Brain microvascular endothelial cell (primary cell): ENCODE measurements at regions not wholly inside any gene's neighbourhood (a gene's known extent, or its start where the extent isn't known, plus 50 kb on each side); places are given as distances from the start of the nearest gene placed in this dataset.

Source experiments
- DNase-seq: peaks from one replicate; pipeline ENCODE4 v3.0.0-alpha.2; 2020
- H3K27ac ChIP-seq: fragments of 250-450 bp; sonication (Bioruptor Pico); 2 replicates; pipeline ENCODE4 v1.5.1; 2020; ENCODE audit warnings: mild to moderate bottlenecking, moderate library complexity
- H3K27me3 ChIP-seq: fragments of 250-450 bp; sonication (Bioruptor Pico); replicated peaks from 2 replicates; pipeline ENCODE4 v1.5.1; 2020; ENCODE audit warnings: mild to moderate bottlenecking
- H3K36me3 ChIP-seq: fragments of 250-450 bp; sonication (Bioruptor Pico); replicated peaks from 2 replicates; pipeline ENCODE4 v1.5.1; 2020; ENCODE audit warnings: mild to moderate bottlenecking
- H3K4me3 ChIP-seq: 2 replicates; pipeline ENCODE4 v1.5.1; 2011; ENCODE audit warnings: low read depth, mild to moderate bottlenecking, control low read depth, low read length, moderate library complexity
- in situ Hi-C: cut with HindIII; loops from 2 replicates; pipeline ENCODE4 v1.10.0; 2017; ENCODE audit warnings: low sequenced_read_pairs, low pct_ligation_motif_present
- TF ChIP-seq, protein P1 (sequence below): IDR thresholded peaks from 2 replicates; pipeline ENCODE4 v1.5.1; 2011; ENCODE audit warnings: low read depth, mild to moderate bottlenecking, moderate library complexity, low read length, control low read depth, inconsistent platforms; ENCODE audit errors: missing control alignments

DNA sequence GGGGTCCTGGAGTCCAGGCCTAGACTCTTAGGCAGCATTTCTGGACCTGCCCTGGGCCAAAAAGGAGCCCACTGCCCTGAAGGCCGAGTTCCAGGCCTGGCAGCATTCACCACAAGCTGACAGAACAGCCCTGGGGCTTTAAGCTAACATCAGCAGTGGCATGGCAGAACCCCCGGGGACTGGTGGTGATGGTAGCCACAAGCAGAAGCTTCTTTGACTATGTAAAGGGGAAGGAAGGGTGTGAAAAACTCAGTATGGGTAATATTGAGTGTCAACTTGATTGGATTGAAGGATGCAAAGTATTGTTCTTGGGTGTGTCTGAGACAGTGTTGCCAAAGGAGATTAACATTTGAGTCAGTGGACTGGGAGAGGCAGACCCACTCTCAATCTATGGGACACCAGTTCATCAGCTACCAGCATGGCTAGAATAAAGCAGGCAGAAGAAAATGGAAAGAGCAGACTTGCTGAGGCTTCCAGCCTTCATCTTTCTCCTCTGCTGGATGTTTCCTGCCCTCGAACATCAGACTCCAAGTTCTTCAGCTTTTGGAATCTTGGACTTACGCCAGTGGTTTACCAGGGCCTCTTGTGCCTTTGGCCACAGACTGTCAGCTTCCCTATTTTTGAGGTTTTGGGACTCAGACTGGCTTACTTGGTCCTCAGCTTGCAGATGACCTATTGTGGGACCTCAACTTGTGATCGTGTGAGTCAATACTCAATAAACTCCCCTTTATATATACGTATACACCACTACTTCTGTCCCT lies 661.0 kb upstream of the C9orf72 start:
- DNase-seq, result peak; percentile 34
- no peak overlapping the region for H3K27ac ChIP-seq
- no peaks in the 10 kb centered on the region for H3K36me3 ChIP-seq
- no peak overlapping the region for H3K4me3 ChIP-seq
- in situ Hi-C loops, result no loop called here
- no peaks in the 10 kb centered on the region for H3K27me3 ChIP-seq
- TF ChIP-seq, protein P1, sequence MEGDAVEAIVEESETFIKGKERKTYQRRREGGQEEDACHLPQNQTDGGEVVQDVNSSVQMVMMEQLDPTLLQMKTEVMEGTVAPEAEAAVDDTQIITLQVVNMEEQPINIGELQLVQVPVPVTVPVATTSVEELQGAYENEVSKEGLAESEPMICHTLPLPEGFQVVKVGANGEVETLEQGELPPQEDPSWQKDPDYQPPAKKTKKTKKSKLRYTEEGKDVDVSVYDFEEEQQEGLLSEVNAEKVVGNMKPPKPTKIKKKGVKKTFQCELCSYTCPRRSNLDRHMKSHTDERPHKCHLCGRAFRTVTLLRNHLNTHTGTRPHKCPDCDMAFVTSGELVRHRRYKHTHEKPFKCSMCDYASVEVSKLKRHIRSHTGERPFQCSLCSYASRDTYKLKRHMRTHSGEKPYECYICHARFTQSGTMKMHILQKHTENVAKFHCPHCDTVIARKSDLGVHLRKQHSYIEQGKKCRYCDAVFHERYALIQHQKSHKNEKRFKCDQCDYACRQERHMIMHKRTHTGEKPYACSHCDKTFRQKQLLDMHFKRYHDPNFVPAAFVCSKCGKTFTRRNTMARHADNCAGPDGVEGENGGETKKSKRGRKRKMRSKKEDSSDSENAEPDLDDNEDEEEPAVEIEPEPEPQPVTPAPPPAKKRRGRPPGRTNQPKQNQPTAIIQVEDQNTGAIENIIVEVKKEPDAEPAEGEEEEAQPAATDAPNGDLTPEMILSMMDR, result no peak

DNA sequence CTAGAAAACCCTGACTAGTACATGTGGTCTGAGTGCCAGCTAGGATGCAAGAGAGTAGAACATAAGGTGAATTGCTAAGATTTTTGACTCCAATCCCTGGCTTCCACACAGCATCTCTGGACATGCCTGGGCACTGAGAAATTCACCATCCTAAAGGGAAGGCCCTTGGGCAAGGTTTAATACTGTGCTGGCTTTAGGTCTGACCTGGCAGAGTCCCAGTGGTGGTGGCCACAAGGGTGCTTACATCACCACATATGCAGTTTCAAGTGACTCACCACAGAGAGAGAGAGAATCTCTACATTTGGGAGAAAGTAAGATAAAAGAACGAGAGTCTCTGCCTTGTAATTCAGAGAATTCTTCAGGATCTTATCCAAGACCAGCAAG lies 661.6 kb upstream of the C9orf72 start:
- Histone ChIP-seq H3K4me3 (no peak overlapping the region), H3K27me3 (no peaks in the 10 kb centered on the region), H3K27ac (no peak overlapping the region), H3K36me3 (no peaks in the 10 kb centered on the region)
- TF ChIP-seq, protein P1, result no peak
- DNase-seq, result peak; percentile 86
- in situ Hi-C loops, result no loop called here

DNA sequence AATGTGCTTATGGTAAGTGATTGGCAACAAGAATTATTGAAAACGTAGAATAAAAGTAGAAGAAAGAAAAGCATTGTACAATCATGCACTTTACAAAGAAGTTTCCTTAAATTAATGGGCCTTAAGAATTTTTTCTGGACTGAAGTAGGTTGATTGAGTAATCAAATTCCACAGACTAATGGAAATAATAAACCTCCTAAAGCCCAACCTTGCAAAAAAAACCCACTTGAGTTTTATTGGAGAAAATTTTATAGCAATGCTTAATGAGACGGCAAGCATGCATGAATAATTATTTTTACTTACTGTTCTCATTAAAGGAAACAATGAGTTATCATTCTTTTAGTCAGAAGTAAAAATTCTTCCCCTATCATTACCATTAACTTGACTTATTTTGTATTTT lies 676.1 kb upstream of the C9orf72 start:
- H3K36me3 ChIP-seq, result no peaks in the 10 kb centered on the region
- H3K27ac ChIP-seq, result no peak overlapping the region
- TF ChIP-seq, protein P1, result no peak
- H3K27me3 ChIP-seq, result no peaks in the 10 kb centered on the region
- in situ Hi-C loops, result no loop called here
- no peak overlapping the region for H3K4me3 ChIP-seq
- no peak for DNase-seq

DNA sequence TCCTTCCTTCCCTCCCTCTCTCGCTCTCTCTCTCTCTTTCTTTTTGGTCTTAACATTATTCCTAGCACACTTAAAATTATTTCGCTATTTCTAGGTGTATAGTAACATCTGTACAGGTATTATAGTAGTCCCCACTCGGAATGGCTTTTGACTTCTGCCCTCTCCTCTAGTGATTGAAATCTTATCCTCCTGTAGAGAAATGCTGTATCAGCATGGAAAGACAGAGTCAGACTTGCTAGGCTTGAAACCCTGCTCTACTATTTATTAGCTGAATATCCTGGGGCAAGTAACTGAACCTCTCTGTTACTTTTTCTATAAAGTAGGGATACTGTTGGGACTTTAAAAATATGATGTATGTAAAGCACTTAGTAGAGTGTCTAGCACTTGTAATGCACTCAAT lies 681.9 kb upstream of the C9orf72 start:
- Histone ChIP-seq H3K27ac (no peak overlapping the region), H3K27me3 (no peaks in the 10 kb centered on the region), H3K4me3 (no peak overlapping the region), H3K36me3 (no peaks in the 10 kb centered on the region)
- no peak for DNase-seq
- TF ChIP-seq, protein P1, result no peak
- in situ Hi-C loops, result no loop called here

DNA sequence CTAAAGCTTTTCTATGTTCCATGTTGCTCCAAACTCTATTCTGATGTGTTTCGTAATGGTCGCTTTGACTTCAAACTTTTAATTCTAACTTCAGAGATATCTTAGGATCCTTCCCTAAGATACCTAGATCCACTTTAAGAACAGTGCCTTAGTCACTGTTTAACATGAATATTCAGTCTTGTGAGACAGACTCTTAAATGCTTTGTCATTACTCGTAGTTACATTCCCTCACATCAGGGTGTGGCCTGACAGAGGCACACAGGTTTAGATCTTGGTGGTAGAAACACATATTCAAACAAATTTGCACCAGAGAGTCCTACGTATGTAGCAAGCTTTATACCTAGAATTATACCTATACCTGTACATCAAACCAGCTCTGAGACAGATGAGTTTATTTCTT lies 687.0 kb upstream of the C9orf72 start:
- in situ Hi-C loops, result no loop called here
- Histone ChIP-seq H3K27ac (no peak overlapping the region), H3K4me3 (no peak overlapping the region), H3K36me3 (no peaks in the 10 kb centered on the region), H3K27me3 (no peaks in the 10 kb centered on the region)
- DNase-seq, result no peak
- TF ChIP-seq, protein P1, result no peak

DNA sequence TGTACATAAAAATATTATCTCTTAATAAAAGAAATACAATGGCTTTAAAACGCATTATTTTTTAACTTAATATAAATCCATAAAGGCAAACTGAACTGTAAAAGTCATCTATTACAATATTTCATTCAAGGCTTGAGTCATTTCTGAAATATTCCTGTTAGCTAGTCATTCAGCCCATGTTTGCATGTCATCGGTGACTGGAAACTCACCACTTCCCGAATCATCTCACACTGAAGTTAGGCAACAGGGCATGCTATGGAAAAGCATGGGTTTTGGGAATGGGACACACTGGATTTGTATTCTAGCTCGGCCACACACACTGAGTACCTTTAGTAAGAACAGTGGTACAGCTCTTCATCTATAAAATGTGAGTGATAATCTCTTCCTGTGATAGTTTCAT lies 691.1 kb upstream of the C9orf72 start:
- in situ Hi-C loops, result no loop called here
- Histone ChIP-seq H3K27ac (no peak overlapping the region), H3K36me3 (no peaks in the 10 kb centered on the region), H3K27me3 (no peaks in the 10 kb centered on the region), H3K4me3 (no peak overlapping the region)
- TF ChIP-seq, protein P1, result no peak
- DNase-seq, result peak; percentile 55
